Anterior cingulate cortex (tissue), 58 donors: ENCODE measurements at regions not wholly inside any gene's neighbourhood (a gene's known extent, or its start where the extent isn't known, plus 50 kb on each side); places are given as distances from the start of the nearest gene placed in this dataset.

Experiments used
- DNase-seq, 58 donors: peaks; one replicate each; lab custom pipeline; 2025; lab: John Stamatoyannopoulos, UW

GRCh38 chr22:44616882-44617655 is 84.9 kb upstream of the PRR5 start:
- DNase-seq = no peak

- no peak for DNase-seq
Observed at GRCh38 chr22:44616461-44616860, 85.5 kb upstream of the PRR5 start.

GRCh38 chr22:44615602-44616180 is 86.3 kb upstream of the PRR5 start:
- DNase-seq = no peak

- DNase-seq = no peak
Observed at GRCh38 chr22:44615146-44615545, 86.9 kb upstream of the PRR5 start.

- DNase-seq = no peak
Observed at GRCh38 chr22:44613196-44613595, 88.8 kb upstream of the PRR5 start.

DNA sequence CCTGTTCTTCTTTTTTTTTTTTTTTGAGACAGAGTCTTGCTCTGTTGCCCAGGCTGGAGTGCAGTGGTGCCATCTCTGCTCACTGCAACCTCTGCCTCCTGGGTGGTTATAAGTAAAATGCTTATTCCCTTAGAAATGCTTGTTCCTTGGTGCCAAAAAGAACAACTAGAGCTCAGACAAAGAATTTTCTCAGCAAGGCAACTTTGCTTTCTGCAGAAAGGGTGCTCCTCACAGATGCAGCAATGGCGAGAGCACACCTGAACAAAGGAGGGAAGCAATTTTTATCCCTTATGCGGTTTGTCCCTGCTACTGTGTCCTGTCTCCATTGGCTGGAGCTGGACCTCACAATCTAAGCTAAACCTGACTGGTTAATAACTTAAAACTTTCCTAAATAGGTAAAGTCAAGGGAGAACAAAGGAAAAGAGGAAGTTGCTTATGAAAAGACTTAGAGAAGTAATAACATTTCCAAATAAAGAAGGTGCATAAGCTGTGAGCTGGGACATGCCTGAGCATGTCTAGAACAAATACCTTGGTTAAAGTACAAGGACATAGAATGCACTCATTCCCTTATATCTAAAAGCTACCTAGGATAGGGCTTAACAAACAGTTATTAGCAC is 90.0 kb upstream of the PRR5 start:
- no peak for DNase-seq

DNA sequence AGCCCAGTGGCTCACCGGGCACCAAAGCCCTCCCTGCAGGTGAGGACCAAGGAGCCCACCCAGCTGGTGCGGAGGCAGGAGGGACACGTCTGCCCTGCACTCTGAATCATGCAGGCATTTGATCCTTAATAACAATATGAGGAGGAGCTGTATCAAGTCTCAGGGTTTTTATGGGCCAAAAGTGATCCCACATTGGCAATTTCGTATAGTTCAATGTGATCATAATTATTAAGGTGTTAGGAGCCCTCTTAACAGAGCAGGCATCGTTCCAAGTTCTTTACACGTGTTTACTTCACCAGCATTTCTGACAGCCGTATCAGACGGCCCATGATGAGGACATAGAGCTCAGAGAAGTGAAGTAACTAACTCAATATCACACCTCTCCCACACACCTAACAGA is 91.9 kb upstream of the PRR5 start:
- no peak for DNase-seq

GRCh38 chr22:44609400-44609988 is 92.5 kb upstream of the PRR5 start:
- no peak for DNase-seq

DNA sequence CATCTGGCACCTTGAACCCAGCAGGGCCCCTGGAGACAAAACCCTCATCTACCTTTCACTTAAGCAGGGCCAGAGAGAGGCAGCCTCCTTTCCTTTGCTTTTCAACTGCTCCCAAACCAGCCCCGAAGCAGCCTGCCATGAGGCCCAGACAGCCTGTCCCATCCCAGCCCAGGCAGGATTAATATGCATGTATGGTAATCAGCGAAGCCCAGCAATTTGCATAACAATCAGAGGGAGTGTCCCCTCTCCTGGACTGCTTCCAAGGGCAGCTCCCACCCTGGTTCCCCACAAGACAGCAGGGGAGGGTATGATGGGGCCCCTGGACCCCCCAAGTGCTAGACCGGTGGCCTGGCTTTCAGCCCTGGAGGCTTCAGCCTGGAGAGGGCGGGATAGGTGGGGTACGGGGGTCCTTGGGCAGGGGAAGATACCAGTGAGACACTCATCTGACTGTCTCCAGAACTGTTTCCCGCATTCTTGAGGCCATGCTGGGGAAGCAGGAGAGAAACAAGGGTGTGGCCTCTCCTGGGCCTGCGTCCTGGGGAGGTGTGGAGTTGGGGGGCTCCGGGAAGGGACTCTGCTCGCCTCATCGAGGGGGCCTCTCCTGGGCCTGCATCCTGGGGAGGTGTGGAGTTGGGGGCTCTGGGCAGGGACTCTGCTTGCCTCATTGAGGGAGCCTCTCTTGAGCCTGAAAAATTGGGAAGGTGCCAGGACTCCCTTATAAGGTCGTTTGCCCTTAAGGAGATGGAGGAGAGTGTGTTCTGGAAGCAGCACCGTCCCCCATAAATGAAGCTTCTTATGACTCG is 93.2 kb upstream of the PRR5 start:
- no peak for DNase-seq

GRCh38 chr22:44606126-44606525 is 95.9 kb upstream of the PRR5 start:
- no peak for DNase-seq

- DNase-seq = no peak
Observed at GRCh38 chr22:44605486-44605885, 96.5 kb upstream of the PRR5 start.

GRCh38 chr22:44604991-44605390 is 97.0 kb upstream of the PRR5 start:
- DNase-seq = no peak

DNA sequence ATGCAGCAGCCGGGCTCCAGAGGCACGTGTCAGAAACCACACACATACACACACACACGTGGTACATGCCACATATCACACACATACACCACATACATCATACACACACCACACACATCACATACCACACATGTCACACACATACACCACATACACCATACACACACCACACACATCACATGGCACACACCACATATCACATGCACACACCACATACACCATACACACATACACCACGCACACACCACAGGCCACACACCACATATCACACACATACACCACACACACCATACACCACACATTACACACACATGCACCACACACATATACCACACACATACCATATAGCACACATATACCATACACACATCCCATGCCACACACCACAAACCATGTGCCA is 97.5 kb upstream of the PRR5 start:
- DNase-seq = no peak

GRCh38 chr22:44603767-44604166 is 98.2 kb upstream of the PRR5 start:
- no peak for DNase-seq

DNA sequence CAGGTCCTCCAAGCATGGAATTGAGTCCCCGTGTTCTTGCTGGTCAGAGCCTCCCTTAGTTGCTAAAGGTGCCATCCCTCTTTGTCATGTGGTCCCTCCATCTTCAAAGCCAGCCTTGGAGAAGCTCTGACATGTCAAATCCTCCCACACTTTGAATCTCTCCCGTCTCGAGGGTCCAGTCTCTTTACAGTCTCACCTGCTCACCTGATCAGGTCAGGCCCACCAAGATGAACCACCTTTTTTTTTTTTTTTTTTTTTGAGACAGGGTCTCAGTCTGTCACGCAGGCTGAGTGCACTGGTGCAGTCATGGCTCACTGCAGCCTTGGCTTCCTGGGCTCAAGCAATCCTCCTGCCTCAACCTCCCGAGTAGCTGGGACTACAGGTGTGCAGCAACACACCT is 100.3 kb upstream of the PRR5 start:
- no peak for DNase-seq

DNA sequence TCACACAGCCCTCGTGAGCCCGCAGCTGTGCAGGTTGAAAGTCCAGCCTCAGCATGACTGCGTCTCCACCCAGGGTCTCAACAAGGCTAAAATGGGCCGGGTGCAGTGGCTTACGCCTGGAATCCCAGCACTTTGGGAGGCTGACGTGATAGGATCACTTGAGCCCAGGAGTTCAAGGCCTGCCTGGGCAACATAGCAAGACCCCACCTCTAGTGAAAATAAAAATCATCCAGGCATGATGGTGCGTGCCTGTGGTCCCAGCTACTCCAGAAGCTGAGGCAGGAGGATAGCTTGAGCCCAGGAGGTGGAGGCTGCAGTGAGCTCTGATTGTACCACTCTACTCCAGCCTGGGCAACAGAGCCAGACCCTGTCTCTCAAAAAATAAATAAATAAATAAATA is 100.8 kb upstream of the PRR5 start:
- no peak for DNase-seq

- DNase-seq = no peak
Observed at GRCh38 chr22:44600207-44600785, 101.7 kb upstream of the PRR5 start.

DNA sequence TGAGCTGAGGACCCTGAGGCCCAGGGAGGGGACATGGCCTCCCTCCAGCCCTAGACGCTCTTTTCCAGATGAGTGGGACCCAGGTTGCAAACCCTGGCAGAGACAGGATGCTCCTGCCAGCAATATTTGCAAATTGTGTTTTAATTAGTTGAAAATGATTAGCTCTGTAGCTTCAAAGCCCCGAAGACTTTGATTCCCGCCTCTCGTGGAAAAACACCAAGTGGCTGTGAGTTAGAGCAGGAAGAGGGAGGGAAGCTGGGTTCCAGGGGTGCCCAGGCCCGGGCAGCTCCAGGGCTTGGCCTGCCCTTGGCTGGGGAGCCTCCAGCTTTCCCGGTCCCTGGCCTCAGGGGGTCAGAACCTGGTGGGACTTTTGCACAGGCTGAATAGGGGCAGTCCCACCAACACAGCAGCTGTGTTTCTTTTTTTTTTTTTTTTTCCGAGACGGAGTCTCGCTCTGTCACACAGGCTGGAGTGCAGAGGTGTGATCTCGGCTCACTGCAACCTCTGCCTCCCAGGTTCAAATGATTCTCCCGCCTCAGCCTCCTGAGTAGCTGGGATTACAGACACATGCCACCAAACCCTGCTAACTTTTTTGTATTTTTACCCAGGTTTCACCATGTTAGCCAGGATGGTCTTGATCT is 101.6 kb upstream of the RTL6 start:
- DNase-seq = no peak

GRCh38 chr22:44599084-44599483 is 101.1 kb upstream of the RTL6 start:
- DNase-seq = no peak

DNA sequence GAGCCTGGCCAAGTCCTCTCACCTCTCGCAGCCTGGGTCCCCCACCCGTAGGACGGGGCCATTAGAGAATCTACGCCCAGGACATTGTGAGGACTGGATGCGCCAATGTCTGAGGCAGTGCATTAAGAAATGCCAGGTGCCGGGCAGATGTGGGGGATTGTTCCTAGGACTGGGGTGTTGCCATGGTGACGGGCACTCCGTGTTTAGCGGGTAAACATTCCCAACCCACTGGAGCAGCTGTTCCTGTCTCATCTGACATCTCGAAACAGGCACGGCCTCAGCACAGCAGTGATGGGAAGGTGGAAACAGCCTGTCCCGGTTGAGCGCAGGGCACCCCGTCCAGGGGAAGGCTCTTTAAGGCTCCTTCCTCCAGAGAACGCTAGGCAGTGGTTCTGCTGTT is 99.6 kb upstream of the RTL6 start:
- DNase-seq = peak in 21 of 58 donors; percentile 6 to 62 (median 30)
